Frontal cortex (tissue), 3 donors: ENCODE measurements at regions not wholly inside any gene's neighbourhood (a gene's known extent, or its start where the extent isn't known, plus 50 kb on each side); places are given as distances from the start of the nearest gene placed in this dataset.
"Not testable (repeated sequence)": the region's sequence is repeated elsewhere in the genome, so short reads cannot be mapped to it uniquely, and the experiment has no call there.

Experiments used
- DNase-seq, 2 donors: peaks; one replicate each; pipeline ENCODE4 v3.0.0; 2012; ENCODE audit warnings: low spot score in 2 of 2
- FAIRE-seq: peaks from 2 replicates; lab custom pipeline; 2012; peaks lifted over from hg19 to GRCh38; lab: Jason Lieb, UNC
- donor health status: control.
- donor health status: control.
- donor health status: control.

DNA sequence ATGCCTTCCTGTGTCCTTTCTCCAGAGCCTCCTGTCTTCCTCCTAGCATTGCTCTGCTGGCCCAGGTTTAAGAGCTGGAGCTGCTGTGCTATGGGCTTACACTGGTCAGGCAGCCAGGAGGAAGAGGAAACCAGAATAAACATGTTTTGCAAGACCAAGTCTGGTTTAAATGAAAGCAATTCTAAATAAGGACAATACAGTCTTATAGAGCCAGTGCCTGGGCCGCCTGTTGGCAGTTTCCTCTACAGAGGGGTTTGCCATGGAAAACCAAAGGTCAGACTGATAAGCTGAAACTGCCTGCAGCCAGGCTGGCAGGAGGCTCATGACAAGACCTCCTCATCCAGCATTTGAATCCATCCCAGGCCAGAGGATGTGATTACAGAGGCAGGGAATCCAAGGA lies 92.9 kb upstream of the FGGY start:
- FAIRE-seq (no peak), DNase-seq (no peak)

DNA sequence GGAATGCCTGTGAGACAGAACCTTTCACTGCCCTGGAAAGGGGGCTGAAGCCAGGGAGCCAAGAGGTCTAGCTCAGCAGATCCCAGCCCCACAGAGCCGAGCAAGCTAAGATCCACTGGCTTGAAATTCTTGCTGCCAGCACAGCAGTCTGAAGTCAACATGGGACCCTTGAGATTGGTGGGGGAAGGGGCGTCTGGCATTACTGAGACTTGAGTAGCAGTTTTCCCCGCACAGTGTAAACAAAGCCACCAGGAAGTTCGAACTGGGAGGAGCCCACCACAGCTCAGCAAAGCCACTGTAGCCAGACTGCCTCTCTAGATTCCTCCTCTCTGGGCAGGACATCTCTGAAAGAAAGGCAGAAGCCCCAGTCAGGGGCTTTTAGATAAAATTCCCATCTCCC lies 90.3 kb upstream of the FGGY start:
- not testable (repeated sequence) for DNase-seq, FAIRE-seq

DNA sequence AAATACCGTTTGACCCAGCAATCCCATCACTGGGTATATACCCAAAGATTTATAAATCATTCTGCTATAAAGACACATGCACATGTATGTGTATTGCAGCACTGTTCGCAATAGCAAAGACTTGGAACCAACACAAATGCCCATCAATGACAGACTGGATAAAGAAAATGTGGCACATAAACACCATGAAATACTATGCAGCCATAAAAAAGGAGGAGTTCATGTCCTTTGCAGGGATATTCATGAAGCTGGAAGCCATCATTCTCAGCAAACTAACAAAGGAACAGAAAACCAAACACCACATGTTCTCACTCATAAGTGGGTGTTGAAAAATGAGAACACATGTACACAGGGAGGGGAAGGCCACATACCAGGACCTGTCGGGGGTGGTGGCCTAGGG lies 86.5 kb upstream of the FGGY start:
- not testable (repeated sequence) for DNase-seq, FAIRE-seq

DNA sequence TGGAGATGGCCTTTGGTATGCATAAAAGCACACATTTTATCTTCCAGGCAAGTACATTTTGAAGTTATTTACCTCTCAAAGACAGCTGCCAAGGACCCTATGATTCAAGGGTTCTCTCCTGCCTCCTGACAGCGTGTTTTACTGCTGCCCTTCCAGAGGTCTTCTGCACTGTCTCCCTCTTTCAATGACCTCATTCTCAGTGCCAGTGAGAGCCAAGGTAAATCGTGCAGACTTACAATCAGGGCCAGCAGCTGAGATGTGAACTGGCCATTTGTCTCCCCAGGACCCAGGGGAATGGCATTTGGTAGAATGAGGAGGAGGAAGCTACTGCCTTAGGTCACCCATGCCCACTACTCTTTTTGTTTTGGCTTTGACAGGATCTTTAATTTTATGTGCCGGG lies 84.2 kb upstream of the FGGY start:
- FAIRE-seq (no peak), DNase-seq (no peak)

DNA sequence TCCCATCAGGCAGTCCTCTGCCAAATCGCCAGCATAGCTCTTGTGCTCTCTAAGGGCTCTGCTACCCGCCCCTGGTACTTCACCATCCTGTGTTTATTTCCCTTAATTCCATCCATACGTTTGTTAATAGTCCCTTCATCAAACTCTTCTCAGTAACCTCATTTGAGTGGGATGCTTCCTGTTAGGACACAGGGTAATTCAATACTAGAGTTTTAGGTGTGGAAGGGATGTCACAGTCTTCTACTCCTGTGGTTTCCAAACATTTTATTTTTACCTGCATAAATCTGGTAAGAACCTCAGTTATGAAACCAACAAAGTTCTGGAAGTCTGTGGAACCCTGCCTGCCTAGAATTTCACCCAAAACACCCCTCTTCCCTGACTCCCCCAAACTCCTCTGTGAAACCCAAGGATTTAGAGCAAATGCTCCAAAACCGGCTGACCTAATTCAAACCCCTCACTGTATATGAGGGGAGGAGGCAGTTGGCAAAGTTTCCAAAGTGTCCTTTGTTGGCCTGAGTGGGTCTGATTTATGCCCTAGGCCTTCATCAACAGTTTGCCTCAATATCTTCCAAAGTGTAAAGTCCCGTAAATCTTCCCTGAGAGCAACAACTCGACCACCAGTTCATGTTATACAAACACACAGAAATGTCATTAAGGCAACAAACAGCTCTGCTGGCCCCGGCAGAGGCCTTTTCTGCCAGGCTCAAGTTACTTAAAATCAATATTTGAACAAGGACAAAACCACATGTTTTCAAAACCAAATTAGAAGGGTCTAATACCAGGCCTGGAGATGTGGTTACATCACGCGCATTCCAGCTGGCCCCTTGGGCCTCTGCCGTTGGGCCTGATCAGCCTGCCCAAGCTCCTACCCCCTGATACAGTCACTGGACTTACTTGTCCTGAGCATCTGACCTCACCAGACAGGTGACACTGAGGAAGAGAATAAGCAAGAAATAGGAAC lies 82.4 kb upstream of the FGGY start:
- FAIRE-seq (no peak), DNase-seq (no peak)

DNA sequence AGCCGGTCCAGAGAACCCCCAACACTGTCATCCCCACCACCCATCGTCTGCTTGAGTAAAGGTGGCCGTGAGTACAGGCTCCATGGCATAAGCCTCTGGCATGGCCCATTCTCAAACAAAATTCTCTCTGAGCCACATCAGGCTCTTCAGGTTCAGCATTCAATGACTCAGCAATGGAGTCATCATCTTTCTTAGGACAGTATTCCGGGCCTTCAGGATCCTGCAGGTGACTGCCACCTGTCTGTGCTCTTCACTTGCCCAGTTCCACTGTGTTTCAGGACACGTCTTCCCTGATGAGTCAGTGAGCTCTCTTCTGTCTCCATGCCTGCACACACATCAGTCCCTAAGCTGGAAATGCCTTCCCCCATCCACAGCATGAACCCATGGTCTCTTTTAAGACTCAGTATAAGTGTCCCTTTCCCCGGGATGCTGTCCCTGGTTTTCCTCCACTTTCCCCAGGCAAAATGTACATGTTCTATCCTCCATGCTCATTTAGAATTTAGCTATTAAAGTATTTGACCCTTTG lies 81.1 kb upstream of the FGGY start:
- no peak for DNase-seq
- FAIRE-seq = no peak

DNA sequence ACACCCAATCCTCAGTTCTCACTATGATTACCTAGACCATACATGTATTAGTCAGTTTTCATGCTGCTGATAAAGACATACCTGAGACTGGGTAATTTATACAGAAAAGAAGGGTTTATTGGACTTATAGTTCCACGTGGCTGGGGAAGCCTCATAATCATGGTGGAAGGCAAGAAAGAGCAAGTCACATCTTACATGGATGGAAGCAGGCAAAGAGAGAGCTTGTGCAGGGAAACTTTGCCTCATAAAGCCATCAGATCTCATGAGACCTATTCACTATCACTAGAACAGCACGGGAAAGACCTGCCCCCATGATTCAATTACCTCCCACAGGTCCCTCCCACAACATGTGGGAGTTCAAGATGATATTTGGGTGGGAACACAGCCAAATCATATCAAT lies 79.5 kb upstream of the FGGY start:
- not testable (repeated sequence) for FAIRE-seq, DNase-seq

DNA sequence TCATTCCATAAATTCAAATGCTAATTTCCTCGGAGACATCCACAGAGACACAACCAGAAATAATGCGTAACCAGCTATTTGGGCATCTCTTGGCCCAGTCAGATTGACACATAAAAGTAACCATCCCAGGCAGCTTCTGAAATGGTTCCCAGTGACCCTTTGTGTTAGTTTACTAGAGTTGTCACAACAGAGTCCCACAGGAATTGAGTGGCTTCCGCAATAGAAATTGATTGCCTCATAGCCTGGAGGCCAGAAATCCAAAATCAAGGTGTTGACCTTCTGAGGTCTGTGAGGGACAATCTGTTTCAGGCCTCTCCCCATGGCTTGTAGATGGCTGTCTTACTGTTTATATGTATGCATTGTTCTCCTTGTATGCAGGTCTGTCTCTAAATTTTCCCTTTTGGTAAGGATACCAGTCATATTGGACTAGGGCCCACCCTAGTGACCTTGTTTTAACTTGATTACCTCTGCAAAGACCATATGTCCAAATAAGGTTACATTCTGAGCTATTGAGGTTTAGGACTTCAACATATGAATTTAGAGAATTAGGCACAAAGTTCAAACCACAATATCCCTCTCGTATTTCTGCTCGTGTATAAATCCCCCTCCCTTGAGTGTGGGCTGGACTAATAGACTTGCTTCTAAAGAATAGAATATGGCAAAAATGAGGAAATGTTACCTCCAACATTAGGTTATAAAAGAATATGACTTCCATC lies 78.2 kb upstream of the FGGY start:
- no peak for FAIRE-seq
- no peak for DNase-seq

DNA sequence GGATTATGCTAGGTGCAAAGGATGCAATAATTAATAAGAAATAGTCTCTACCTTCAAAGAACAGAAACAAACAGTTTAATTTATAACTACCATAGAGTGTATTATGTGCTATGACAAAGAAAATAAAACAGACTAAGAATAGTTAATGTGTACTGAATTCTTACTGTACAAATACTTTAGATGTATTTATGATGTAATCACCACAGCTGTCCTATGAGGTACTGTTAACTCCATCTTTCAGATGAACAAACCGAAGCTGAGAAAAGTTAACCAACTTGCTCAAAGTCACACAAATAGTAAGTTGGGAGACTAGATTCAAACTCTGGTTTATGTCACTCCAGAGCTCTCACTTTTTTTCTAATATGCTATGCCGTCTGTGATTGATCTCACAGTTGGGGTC lies 77.0 kb upstream of the FGGY start:
- FAIRE-seq (no peak), DNase-seq (no peak)

DNA sequence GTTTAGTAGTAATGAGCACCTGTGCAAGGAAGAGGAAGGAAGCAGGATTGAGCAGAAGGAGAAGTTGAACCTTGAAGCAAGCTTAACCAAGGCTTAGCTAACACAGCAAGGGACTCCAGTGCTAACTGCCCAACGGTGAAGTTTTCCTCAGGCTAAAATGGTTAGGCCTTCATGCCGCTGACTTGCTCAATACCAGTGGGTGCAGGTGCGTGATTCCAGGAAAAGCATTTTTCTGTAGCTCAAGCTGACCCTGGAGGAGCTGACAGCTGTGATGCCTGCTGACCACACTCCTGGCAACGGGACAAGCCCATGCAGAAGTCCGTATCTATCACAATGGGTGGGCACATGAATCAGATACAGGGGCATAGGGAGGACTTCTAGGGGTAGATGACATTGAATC lies 76.5 kb upstream of the FGGY start:
- DNase-seq (no peak), FAIRE-seq (no peak)

DNA sequence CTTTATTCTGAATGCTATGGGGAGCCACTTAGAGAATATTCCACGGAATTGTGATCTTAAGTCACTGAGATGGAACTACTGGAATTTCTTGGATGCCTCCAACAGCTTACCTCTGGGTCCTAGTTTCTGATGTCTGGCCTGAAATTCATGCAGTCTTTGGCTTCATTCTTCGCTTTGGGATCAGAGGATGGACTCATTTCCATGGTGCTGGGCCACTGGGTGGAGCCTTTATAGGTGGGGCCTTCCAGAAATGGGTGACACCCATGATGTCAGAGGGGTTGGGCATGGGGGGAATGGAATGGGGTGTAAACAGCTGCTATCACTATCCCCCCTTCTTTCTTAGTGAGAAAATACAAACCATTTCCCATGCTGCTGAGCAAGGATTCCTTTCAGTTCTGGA lies 73.7 kb upstream of the FGGY start:
- DNase-seq (no peak), FAIRE-seq (no peak)

DNA sequence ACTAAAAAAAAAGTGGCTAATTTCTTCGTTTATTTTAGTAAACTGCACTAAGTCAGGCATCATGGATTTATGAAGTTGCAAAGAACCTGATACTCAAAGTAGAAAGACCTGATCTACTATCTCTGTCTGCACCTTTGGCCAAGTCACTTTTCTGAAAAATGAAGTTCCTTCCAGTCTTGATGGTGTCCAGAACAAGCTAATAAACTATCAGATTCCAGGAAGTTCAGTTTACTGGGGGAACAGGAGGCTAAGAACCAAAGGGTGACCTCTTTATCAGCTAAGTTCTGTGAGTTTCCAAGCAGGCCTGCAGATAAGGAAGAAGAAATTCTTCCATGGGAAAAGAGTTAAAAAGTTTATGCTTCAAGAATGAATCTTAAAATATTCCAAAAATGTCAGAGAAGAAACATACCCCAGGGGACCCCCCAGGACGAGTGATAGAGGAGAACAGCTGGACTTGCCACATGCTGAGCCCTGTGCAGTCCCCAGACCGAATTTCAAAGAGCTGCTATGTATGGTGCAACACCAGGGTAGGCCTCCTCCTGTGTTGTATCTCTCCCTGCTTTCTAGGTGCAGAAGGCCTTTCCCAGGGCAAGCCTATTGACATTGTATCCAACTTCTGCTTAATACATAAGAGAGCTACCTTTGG lies 72.8 kb upstream of the FGGY start:
- DNase-seq (no peak), FAIRE-seq (no peak)

DNA sequence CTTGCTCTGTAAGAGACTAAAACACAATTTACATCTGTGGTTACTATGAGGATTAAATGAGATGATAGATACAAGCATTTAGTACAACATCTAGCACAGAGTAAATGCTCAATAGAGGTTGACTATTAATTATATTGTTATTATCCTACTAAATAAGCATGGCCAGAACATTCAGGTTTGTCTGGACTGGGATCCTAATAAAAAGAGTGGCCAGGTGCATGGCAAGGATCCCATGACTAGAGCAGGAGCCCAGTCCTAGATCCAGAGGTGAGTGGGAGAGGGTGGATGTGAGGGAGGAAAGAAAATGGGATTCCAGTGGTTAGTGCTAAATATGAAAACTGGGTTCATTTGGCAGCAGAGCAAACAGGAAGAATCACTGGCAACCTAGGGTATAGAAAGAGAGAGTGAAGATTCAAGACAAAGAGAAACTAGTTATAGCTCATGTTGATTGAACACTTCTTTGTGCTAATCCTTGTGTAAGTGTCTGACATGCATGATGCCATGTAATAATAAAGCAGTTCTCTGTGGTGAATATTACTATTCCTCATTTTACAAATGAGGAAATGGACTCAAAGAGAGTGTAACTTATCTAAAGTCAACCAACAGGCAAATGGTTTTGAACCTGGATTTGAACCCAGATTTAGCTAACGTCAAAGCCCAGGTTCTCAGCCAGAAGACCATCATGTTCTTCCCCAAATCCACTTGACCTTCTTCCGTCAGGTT lies 71.1 kb upstream of the FGGY start:
- DNase-seq = no peak
- FAIRE-seq = no peak

DNA sequence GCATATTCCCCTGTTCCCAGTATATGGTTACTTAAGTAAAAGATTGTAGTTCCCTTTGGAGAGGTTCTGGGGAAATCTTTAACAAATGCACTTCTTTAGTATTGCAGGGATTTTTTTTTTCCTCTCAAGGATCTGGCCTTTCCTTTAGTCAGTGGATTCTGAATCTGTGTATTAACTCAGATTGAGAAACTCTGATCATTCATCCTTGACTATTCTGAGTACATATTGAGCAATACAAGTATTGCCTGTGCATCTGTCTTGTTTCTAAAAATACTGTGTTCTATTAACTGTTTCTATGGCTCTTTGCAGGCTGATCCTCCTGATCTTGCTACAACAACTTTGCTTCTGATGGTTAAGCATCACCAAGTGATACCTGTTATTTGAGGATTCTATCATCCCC lies 67.8 kb upstream of the FGGY start:
- FAIRE-seq (no peak), DNase-seq (no peak)

DNA sequence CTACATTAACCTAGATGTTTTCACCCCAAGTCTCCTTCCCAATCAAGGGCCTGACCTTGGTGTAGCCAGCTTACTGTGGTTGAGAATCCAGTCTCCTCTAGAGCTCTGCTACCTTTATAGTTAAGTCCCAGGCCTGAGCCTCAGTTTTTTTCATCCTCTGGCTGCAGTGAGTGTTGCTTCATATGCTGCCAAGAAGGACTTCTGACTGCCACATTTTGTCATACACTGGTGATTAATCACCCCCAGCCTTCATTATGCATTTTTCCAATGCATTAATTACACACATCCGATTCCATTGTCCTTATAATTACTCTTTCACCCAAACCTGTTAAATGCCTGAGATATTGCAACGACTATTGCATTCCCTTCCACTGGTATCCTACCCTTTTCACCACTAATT lies 66.3 kb upstream of the FGGY start:
- no peak for FAIRE-seq
- no peak for DNase-seq

DNA sequence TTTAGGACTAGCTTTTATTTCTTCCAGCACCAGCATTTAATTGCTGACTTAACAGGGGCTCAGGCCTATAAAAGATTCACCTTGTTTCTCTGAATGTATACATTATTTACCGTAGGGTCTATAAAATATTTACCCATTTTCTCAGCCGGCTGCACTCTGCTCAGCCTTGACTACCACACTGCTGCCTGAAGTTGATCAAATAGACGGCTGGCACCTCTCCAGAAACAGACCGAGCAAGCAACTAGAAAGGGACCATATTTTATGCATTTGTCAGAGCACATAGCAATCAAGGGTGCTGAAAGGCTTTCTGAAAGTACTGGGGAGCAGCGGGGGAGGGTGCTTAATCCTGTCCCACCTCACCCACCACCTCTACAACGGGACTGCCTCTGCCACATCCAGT lies 64.7 kb upstream of the FGGY start:
- no peak for FAIRE-seq
- DNase-seq = no peak

DNA sequence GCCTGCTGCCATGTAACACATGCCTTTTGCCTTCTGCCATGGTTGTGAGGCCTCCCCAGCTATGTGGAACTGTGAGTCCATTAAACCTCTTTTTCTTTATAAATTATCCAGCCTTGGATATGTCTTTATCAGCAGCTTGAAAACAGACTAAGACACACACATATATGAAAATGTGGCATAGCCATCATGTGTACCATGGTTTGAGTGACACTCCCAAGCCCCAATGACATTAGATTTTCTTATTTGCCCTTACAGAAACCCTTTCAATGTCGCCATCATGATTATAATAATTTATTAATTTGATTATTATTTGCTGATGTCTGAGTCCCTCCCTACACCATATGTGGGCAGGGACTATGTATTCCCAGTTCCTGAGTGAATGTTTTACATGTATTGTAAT lies 63.5 kb upstream of the FGGY start:
- FAIRE-seq (no peak), DNase-seq (no peak)

DNA sequence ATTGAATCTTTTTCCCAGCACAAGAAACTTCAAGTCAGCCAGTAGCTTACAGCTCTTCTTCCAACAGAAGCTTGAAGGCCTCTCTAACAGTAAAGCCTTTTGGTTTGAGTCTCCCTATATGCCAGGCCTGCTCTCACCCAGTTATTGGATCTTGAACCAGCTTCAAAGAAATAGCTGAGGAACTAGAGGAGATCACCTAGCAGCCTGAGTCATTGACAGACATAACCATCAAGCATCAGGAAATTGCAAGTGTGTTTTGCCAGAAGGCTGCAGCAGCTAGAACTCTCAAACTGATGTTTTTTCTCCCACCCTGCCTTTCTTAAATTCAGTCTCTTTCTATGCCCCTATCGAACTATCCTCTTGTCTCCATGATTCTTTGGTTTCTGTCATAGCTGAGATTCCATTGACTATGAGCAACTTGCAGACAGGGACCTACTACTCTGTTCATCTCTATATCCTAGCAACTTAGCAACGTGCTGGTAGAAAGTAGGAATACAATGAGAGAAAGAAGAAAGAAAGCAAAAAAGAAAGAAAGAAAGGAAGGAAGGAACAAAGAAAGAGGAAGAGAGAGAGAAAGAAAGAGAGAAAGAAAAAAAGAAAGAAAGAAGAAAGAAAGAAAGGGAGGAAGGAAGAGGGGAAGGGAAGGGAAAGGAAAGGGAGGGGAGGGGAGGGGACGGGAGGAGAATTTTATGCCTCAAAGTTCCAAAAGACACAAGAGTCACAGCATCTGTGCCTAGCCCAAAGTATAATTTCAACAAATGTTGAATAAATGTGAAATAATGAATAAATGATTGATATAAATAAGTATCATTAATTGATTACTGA lies 60.0 kb upstream of the FGGY start:
- FAIRE-seq (no peak), DNase-seq (no peak)

DNA sequence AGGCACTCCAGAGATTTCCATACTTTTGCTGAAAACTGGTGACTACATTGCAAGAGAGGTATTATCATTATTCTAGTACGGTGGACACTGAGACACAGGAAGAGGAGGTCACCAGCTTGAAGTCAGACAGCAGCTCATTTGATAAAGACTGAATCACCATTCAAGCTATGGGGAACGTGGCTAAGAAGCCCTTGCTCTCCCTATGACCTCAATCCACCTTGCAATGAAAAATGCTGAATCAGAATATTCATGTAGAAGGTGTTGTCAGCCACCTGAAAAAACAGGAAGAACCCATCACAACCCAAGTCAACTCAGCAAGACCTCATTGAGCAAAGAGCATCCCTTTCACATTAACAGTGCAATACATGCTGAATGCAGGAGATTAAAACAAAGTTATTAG lies 59.0 kb upstream of the FGGY start:
- no peak for FAIRE-seq
- no peak for DNase-seq
